GM10266 (cell line): ENCODE measurements at regions not wholly inside any gene's neighbourhood (a gene's known extent, or its start where the extent isn't known, plus 50 kb on each side); places are given as distances from the start of the nearest gene placed in this dataset.

Source experiments
- DNase-seq: peaks from one replicate; pipeline ENCODE4 v3.0.0; 2012; ENCODE audit errors: extremely low spot score
- CTCF ChIP-seq: IDR thresholded peaks from 2 replicates; pipeline ENCODE4 v1.5.1; 2012; ENCODE audit warnings: mild to moderate bottlenecking, low read depth; ENCODE audit not compliant: control insufficient read depth, insufficient read depth; ENCODE audit errors: missing control alignments

GRCh38 chr13:63323441-63323840 is 1907.8 kb upstream of the PCDH20 start:
- no peak for TF ChIP-seq CTCF
- no peak for DNase-seq

- DNase-seq, result no peak
- TF ChIP-seq CTCF, result no peak
Observed at GRCh38 chr13:63311587-63311986, 1895.9 kb upstream of the PCDH20 start.

- no peak for DNase-seq
- TF ChIP-seq CTCF, result no peak
Observed at GRCh38 chr13:63308549-63309165, 1893.0 kb upstream of the PCDH20 start.

GRCh38 chr13:63307228-63307627 is 1891.6 kb upstream of the PCDH20 start:
- no peak for DNase-seq
- no peak for TF ChIP-seq CTCF

GRCh38 chr13:63305641-63306133 is 1890.0 kb upstream of the PCDH20 start:
- no peak for DNase-seq
- no peak for TF ChIP-seq CTCF

DNA sequence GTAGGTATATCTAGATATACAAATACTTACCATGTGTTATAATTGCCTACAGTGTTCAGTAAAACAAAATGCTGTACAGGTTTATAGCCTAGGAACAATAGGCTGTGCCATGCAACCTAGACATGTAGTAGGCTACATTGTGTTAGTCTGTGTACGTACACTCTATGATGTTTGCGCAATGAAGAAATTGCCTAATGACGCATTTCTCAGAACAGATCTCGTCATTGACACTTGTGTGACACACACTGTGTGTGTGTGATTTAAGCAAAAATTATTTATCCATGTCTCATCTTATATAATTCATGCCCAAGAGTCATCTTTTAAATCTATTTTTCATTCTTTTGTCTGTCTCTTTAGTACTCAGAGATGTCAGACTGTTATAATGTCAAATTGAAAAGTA is 1888.8 kb upstream of the PCDH20 start:
- TF ChIP-seq CTCF, result no peak
- DNase-seq, result no peak

DNA sequence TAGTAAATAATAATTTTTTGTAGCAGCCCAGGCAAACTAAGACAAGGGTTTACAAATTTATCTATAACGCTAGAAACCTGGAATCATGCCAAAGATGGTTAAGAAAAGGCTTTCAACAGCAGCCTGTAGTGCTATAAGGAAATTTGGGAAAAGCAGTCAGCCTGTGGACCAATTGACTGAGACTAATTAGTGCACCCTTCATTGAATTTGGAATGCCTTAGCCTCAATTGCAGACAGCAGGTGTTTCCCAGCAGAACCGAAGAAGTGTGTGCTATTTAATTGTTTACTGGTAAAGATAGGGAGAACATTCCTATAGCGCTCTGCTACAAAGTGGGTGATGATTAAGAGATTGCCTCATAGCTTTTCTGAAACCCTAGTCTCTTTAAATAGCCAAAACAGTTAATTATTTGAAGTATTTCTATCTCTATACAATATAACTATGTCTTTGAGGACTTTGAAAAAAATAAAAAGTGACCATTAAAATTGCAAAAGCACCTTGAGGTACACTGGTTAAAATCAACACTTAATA is 1884.3 kb upstream of the PCDH20 start:
- no peak for DNase-seq
- TF ChIP-seq CTCF, result no peak
